DMS114 treated with DMSO at 0.1 percent for 48 hours (cell line): ENCODE measurements at regions not wholly inside any gene's neighbourhood (a gene's known extent, or its start where the extent isn't known, plus 50 kb on each side); places are given as distances from the start of the nearest gene placed in this dataset.
"Not testable (repeated sequence)": the region's sequence is repeated elsewhere in the genome, so short reads cannot be mapped to it uniquely, and the experiment has no call there.

Experiments used
- DNase-seq: peaks from one replicate; lab custom pipeline; 2025; ENCODE audit not compliant: unreplicated experiment; lab: John Stamatoyannopoulos, UW

DNA sequence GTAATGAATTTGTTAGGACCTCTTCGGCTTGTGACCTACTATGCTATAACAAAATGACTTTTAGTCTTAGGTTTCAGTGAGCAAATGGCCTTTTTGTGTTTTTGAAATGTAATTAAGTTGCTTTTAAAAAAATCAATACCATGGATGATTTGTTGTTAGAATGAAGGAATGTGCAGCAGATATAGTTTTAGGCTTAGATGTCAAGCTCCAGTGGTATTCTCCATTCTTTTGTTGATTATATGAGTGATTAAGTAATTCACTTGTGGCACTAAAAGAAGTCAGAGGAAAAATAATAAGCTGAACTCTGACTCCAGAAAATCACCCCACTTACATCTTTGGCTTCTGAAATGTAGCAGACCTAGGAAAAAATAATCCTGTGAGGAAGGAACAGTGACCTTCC lies 474.1 kb upstream of the MIS18BP1 start:
- DNase-seq: no peak

- DNase-seq: no peak
Observed at GRCh38 chr14:45721472-45721871, 468.5 kb upstream of the MIS18BP1 start.

DNA sequence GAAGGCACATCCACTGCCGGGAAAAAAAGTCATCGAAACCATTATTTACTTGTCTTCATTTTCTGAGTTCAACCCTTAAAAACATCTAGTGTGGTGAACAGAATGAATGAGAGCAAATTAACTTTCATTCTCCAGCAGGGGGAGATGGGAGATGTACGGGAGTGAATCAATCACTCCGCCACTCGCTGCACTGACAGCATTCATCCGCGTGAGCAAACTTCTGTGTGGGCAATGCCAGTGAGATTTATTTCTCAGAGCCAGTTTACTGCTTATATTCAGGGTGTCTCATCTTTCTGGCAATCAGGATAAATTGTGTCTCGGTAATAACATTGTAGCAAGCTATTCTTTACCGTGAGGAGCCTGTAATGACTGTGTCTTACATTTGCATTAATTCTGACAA lies 463.6 kb upstream of the MIS18BP1 start:
- DNase-seq: peak; percentile 3

GRCh38 chr14:45715946-45716345 lies 462.9 kb upstream of the MIS18BP1 start:
- DNase-seq: no peak

GRCh38 chr14:45709541-45709940 lies 456.5 kb upstream of the MIS18BP1 start:
- no peak for DNase-seq

GRCh38 chr14:45705940-45706534 lies 453.0 kb upstream of the MIS18BP1 start:
- no peak for DNase-seq

GRCh38 chr14:45699471-45699870 lies 446.5 kb upstream of the MIS18BP1 start:
- no peak for DNase-seq

- DNase-seq: no peak
Observed at GRCh38 chr14:45698462-45699134, 445.6 kb upstream of the MIS18BP1 start.

GRCh38 chr14:45686771-45687170 lies 433.8 kb upstream of the MIS18BP1 start:
- no peak for DNase-seq

GRCh38 chr14:45680531-45680930 lies 427.5 kb upstream of the MIS18BP1 start:
- no peak for DNase-seq

DNA sequence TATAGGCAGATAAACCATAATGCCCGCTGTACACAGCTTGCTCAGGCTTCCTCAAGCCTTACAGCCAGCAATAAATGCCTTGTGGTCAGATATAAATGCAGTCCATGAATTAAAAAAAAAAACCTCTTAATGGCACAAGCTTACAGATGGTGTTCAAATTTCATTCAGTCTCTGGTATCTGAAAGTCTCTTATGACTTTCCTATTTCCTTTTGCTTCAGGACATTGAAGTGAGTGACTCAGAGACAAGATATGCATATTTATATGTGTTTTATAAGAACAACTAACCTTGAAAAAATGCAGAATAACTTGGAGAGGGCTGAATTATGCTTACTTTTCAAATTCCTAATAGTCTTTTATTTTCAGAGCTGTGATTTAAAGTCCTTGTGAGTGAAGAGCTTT lies 426.9 kb upstream of the MIS18BP1 start:
- no peak for DNase-seq

- DNase-seq: no peak
Observed at GRCh38 chr14:45678163-45678562, 425.2 kb upstream of the MIS18BP1 start.

GRCh38 chr14:45673420-45673819 lies 420.4 kb upstream of the MIS18BP1 start:
- no peak for DNase-seq

GRCh38 chr14:45664668-45665356 lies 411.8 kb upstream of the MIS18BP1 start:
- DNase-seq: no peak

DNA sequence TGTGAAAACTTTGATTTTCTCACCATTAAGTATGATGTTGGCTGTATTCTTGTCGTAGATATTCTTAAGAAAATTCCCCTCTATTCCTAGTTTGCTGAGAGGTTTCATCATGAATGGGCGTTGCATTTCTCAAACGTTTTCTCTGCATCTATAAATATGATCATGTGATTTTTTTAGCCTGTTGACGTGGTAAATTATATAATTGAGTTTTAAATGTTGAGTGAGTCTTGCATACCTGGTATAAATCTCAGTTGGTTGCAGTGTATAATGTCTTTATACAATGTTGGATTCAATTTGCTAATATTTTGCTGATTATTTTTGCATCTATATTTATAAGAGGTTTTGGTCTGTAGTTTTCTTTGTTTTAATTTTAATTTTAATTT lies 405.9 kb upstream of the MIS18BP1 start:
- DNase-seq: no peak

- DNase-seq: no peak
Observed at GRCh38 chr14:45658226-45658916, 405.4 kb upstream of the MIS18BP1 start.

DNA sequence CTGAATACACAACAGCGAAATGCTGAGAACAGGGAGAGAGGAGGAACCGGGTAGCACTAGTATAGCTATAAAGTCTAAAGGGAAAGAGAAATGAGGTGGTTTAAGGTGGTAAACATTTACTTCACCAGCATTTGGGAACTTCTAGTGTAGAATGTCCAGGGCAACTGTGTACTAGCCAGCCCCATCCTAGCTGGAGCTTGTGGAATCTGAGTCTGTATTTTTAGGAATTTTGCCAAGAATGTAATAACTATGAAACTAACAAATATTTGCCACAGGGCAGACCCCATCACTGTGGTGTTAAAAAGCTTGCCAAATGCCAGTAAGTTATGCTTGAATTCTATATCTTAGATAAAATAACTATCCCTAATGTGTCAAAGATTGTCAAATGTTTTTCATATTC lies 398.9 kb upstream of the MIS18BP1 start:
- DNase-seq: no peak

DNA sequence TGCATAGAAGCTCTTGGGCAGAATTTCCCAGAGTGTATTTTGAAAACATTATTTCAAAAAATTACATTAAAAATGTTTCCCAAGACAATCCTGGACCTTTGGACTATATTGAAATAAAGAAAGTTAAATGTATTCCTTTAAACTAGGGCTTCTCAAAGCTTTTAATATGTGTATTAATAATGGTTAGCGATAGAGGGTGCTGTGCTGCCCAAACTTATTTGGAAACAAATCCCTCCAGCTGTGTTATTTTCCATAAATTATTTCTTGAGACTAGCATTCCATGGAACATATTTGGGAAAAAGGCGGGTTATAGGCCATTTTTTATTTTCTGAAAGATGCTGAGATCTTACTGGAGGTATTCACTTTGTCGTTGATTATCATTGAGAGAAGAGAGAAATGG lies 397.8 kb upstream of the MIS18BP1 start:
- no peak for DNase-seq

- no peak for DNase-seq
Observed at GRCh38 chr14:45649051-45649450, 396.0 kb upstream of the MIS18BP1 start.

- DNase-seq: no peak
Observed at GRCh38 chr14:45641541-45641940, 388.5 kb upstream of the MIS18BP1 start.

GRCh38 chr14:45634651-45635441 lies 381.8 kb upstream of the MIS18BP1 start:
- not testable (repeated sequence) for DNase-seq
